Calu3 (cell line): ENCODE measurements at regions not wholly inside any gene's neighbourhood (a gene's known extent, or its start where the extent isn't known, plus 50 kb on each side); places are given as distances from the start of the nearest gene placed in this dataset.
"Not testable (repeated sequence)": the region's sequence is repeated elsewhere in the genome, so short reads cannot be mapped to it uniquely, and the experiment has no call there.

Experiments
- BruUV-seq: library from RNA; stranded (reverse); fragments of 400-500 nt; replicated peaks from 2 replicates; lab custom pipeline; 2021; lab: Mats Ljungman, UMichigan
- CTCF ChIA-PET: fragments of 300-600 bp; sonication (Branson Sonifier 250); formaldehyde crosslinking; loops from one replicate; lab custom pipeline; 2022; ENCODE audit warnings: antibody characterized with exemption; lab: Charles Lee
- DNase-seq: peaks from one replicate; pipeline ENCODE4 v3.0.0; 2022
- H3K27ac Mint-ChIP-seq: one replicate; pipeline ENCODE4 v1.8.0; 2022; ENCODE audit warnings: mixed read lengths; ENCODE audit not compliant: unreplicated experiment
- H3K27me3 Mint-ChIP-seq: one replicate; pipeline ENCODE4 v1.8.0; 2022; ENCODE audit warnings: mixed read lengths; ENCODE audit not compliant: unreplicated experiment
- H3K36me3 Mint-ChIP-seq: one replicate; pipeline ENCODE4 v1.8.0; 2022; ENCODE audit warnings: mild to moderate bottlenecking, moderate library complexity, mixed read lengths; ENCODE audit not compliant: insufficient read depth, unreplicated experiment
- H3K4me1 Mint-ChIP-seq: one replicate; pipeline ENCODE4 v1.8.0; 2022; ENCODE audit warnings: mild to moderate bottlenecking, low read depth, mixed read lengths; ENCODE audit not compliant: unreplicated experiment
- H3K4me3 Mint-ChIP-seq: one replicate; pipeline ENCODE4 v1.8.0; 2022; ENCODE audit warnings: mild to moderate bottlenecking, low read depth, moderate library complexity, mixed read lengths; ENCODE audit not compliant: unreplicated experiment
- H3K9me3 Mint-ChIP-seq: one replicate; pipeline ENCODE4 v1.8.0; 2022; ENCODE audit warnings: low read depth, mixed read lengths; ENCODE audit not compliant: unreplicated experiment
- CTCF ChIP-seq: fragments of 200-600 bp; IDR thresholded peaks from one replicate; pipeline ENCODE4 v1.8.0; 2022; ENCODE audit warnings: antibody characterized with exemption; ENCODE audit not compliant: unreplicated experiment
- intact Hi-C: fragments of 100-400 bp; cut with micrococcal nuclease; formaldehyde crosslinking; loops from one replicate; pipeline ENCODE4 v1.10.0; 2022; ENCODE audit not compliant: unreplicated experiment

GRCh38 chr20:6697228-6697972, 70.1 kb upstream of the BMP2 start:
- intact Hi-C loops = no loop called here
- CTCF ChIA-PET = no interaction called here
- H3K4me3 Mint-ChIP-seq = no peak overlapping the region
- no peak for DNase-seq
- H3K36me3 Mint-ChIP-seq = no peaks in the 10 kb centered on the region
- no TSS peak for BruUV-seq
- H3K27me3 Mint-ChIP-seq = no peaks in the 10 kb centered on the region
- peak overlapping the region; percentile 70 for H3K27ac Mint-ChIP-seq
- H3K4me1 Mint-ChIP-seq = peaks cover 60% of the 10 kb centered on the region
- H3K9me3 Mint-ChIP-seq = no peaks in the 10 kb centered on the region
- TF ChIP-seq CTCF = no peak

- no peak overlapping the region for H3K27ac Mint-ChIP-seq
- no peaks in the 10 kb centered on the region for H3K9me3 Mint-ChIP-seq
- no peaks in the 10 kb centered on the region for H3K36me3 Mint-ChIP-seq
- intact Hi-C loops = no loop called here
- no peak for DNase-seq
- CTCF ChIA-PET = no interaction called here
- no peaks in the 10 kb centered on the region for H3K27me3 Mint-ChIP-seq
- H3K4me3 Mint-ChIP-seq = no peak overlapping the region
- no TSS peak for BruUV-seq
- no peak for TF ChIP-seq CTCF
- H3K4me1 Mint-ChIP-seq = peaks cover 50% of the 10 kb centered on the region
Measured at GRCh38 chr20:6696001-6696400, 71.5 kb upstream of the BMP2 start.

- H3K27me3 Mint-ChIP-seq, H3K27ac Mint-ChIP-seq, DNase-seq, CTCF ChIA-PET, BruUV-seq, H3K4me3 Mint-ChIP-seq, H3K36me3 Mint-ChIP-seq, H3K9me3 Mint-ChIP-seq, intact Hi-C loops: not testable (repeated sequence)
- peaks cover 32% of the 10 kb centered on the region for H3K4me1 Mint-ChIP-seq
Measured at GRCh38 chr20:6693808-6694198, 73.7 kb upstream of the BMP2 start.

DNA sequence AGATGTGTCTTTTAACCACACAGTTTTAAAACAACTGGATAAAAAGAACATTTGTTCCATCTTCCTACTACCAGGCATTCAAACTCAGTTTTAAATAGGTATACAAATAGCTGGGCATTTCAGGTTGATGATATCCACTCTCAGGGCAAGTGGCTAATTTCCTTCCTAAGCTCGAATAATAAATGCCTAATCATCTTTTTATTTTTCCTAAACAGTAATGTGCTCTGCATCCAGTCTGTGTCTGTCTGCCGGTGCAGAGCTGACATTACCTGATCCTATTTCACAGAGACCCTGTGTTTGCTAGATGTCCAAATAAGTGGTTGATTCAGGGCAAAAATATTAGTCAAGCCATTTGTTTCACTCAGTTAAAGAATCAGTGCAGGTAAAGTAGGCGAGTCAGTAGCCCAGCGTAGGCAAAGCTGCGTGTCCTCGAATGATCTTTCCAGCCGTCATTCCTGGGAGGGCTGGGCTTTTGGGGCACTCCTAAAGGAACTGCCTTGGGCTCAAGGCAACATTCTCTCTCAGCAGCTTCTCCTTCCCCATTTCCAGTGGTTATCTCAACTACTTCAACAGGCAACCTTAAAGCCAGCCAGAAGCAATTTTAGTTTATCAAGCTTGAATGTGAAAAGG, 74.2 kb upstream of the BMP2 start:
- no peak for TF ChIP-seq CTCF
- intact Hi-C loops = no loop called here
- Mint-ChIP-seq H3K9me3 (no peaks in the 10 kb centered on the region), H3K36me3 (no peaks in the 10 kb centered on the region), H3K27me3 (no peaks in the 10 kb centered on the region), H3K27ac (no peak overlapping the region), H3K4me3 (no peak overlapping the region), H3K4me1 (peaks cover 27% of the 10 kb centered on the region)
- BruUV-seq = no TSS peak
- CTCF ChIA-PET = no interaction called here
- DNase-seq = no peak
